NOMO-1 treated with DMSO at 0.1 percent for 48 hours (cell line): ENCODE measurements at regions not wholly inside any gene's neighbourhood (a gene's known extent, or its start where the extent isn't known, plus 50 kb on each side); places are given as distances from the start of the nearest gene placed in this dataset.

Experiments
- DNase-seq: peaks from one replicate; lab custom pipeline; 2025; ENCODE audit not compliant: unreplicated experiment; lab: John Stamatoyannopoulos, UW

DNA sequence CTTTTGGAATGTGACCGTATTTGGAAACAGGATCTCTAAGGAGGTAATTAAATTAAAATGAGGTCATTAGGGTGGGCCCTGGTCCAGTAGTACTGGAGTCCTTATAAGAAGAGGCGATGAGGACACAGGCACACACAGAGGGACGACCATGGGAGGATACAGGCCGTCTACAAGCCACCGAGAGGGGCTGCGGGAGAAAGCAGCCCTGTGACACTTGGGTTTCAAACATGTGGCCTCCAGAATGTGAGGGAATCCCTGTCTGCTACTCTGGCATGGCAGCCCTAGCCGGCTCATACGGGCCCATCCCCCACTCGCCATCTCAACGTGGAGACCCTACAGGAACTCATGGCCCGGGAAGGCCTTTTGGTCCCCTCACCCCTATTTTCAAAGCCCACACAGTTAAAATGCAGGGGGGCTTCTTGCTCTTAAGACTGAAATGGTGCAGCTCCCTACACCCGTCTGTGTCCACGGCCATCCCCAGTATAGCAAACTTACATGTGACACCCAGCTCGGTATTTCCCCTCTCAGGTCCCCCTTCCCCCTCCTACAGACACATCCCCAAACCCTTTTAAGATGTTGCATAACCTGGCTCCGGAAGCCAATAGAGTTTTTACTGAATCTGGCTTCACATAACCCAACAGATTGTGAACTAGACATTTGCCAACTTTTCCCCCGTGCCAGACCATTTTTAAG, 124.1 kb upstream of the TBL1X start:
- DNase-seq, result peak; percentile 90

DNA sequence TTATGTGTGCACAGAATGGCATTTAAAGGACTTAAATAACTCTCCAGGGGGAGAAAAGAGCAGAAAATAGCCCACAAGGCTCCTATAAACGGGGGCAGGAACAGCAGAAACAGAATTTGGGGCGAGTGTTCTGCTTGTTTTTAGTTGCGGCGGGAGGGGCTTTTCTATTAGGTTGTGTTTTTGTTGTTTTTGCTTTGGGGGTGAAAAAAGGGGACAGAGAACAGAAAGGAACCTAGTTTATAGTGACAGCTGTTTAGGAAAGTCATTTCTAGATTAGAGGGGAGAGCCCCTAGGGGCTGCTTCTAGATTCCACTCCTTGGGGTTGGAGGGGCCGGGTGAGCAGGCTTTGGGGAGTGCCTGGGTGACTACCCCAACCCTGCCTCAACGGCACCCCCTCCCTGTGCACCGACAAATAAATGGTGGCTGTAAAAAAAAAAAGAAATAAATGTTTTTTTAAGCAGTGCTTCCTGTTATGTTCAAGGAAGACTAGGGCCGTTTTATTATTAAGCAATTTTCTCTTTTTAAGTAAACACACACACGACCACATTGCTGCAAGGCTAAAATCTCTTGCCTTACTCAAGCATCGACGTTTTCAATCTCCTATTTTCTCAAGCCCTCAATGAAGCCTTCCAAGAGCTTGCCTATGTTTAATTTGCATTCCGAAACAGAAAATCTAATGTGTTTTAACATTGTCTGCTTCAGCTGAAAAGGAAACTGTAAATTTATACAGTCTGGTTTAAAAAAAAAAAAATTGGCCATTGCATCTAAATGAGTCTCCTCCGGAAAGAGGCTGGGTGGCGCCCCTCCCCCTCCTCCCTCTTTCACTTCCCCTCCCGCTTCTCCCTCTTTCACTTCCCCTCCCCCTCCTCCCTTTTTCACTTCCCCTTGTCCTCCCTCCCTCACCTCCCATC, 123.3 kb upstream of the TBL1X start:
- peak; percentile 97 for DNase-seq

DNA sequence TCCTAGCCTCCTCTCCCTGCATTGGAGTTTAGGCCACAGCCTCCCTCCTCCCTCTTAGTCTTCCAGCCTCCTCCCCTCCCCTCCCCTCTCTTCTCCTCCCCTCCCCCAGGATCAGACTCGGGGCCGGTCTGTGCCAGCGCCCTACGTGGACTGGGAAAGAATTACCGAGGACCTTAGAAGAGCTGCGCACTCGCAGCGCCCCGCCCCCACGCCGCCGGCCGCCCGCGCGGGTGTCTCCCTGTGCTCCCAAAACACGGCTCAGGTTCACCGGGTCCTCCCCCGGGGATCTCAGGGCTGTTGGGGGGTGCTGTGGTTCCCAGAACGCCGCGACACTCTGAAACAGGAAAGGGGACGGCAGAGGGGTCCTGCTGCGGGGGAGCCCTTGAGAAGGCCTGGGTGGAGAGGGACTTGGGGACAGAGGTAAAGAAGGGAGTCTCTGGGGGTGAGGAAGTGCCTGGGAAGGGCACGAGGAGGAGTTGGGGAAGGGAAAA, 122.3 kb upstream of the TBL1X start:
- peak; percentile 77 for DNase-seq

DNA sequence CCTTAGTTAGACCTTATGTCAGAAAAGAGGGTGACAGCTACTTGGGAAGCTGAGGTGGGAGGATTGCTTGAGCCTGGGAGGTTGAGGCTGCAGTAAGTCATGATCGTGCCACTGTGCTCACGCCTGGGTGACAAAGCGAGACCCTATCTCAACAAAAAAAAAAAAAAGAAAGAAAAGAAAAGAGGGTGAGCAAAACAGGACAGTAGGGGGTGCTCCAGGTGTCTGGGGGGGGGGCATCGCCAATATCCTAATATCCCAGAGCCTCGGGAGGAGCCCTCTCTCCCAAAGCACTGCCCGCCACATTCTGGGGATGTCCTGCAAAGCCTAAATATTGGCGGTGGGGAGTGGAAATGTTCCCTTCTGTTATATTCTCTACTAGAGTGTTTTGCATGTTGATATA, 120.9 kb upstream of the TBL1X start:
- DNase-seq, result no peak

DNA sequence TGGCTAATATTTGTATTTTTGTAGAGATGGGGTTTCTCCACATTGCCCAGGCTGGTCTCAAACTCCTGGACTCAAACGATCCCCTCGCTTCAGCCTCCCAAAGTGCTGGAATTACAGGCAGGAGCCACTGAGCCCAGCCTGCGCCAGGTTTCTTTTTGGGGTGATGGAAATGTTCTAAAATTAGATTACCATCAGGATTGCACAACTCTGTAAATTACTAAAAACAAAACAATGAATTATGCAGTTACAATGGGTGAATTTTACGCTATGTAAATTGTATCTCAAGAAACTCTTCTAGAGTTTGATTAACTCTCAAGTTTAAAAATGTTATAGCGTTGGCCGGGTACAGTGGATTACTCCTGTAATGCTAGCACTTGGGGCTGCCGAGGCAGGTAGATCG, 118.9 kb upstream of the TBL1X start:
- DNase-seq, result no peak

DNA sequence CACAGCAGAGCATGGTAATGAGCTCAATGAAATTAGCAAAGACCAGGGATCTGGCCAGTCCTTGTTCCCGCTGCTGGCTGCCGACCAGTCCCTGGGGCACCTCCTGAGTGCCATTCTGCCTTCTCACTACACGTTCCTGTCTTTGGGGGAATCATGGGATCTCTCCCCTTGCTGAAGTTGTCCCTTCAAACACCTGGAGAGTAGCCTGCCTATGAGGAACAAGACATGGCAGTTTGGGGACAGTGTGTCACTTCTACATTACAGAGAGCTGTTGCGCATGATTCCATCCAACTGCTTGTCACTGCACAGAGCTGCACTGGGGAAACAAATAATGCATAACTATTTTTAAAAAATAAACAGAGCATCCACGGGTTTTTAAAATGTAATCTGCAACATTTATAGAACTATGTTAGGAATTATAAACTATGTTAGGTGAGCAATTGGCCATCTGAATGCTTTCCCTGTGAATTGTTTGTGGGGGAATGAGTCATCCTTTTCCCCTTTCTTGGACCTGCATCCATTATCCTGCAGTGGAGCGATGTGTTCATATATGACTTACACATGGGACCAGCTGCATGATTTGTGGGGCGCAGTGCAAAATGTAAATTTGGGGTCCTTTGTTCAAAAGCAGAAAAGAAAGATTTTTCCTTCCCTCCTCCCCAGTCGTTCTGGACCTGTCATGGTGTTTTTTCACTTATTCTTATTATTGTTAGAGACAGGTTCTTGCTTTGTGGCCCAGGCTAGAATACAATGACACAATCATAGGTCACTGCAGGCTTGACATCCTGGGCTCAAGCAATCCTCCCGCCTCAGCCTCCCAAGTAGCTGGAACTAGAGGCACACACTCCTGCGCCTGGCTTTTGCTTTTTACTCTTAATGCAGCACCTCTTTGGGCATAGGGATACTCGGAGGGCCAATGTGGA, 115.0 kb upstream of the TBL1X start:
- DNase-seq, result no peak

DNA sequence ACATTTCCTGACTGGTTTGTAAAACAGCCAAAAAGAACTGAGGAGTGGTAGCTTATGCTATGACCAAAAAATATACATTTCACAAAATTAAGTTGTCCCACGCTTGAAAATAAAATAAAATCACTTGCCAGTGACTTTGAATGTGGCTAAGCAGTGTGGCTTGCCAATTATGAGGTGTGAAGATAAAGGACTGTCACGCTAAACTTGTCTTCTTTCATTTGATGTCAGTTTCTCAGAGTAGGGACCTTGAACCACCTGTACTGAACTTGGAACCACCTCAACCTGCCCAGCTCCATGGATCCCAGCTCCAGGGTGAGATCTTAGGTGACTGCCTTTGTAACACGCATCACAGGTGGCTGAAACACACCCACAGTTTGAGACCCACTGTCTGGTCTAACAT, 113.7 kb upstream of the TBL1X start:
- no peak for DNase-seq

DNA sequence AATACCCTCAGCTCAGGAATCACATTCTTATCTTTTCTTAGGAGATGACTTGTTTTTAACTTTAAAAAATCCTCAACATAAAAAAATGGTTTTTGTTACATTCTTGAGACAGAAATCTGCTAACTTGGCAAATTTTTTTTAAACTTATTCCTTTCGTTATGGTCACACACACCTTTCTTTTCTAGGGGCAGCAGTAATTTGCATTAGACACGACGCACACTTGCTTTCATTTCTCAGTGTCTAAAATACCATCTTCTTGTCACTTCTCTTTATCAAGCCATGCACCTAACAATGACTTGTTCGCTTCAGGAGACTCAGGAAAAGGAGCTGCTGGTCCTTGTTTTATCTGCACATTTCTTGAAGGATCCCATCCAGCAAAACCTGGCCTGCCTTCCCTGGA, 112.6 kb upstream of the TBL1X start:
- peak; percentile 75 for DNase-seq

DNA sequence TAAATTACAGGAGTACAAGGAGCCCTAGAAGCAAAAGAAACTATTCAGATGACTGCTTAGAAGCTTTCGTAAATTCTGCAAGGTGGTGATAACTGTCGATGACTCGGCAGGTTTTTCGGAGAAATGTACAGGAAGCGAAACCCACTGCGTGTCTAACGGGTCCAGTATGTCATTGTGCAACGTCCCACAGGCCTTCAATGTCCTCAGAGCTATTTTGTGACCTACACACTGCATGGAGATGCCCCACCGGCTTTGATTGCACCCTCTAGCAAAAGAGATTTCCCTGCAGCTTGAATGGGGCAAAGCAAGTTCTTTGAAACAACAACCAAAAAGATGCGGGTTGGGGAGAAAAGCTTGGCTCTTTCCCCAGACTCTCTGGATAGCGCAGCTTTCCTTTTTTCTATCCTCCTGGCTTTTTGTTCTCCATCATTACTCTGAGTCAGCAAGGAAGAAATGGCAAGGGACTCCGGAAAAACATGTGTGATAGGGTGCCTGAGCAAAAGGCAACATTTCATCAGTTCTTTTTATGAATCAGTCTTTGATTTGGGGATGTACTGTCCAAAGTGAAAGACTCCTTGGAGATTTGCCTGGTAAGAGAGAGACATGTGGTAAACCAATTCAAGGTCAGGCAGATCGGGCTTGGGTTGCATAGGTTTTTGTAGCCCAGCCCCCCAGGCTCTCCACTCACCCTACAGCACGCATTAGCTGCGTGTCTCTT, 112.0 kb upstream of the TBL1X start:
- DNase-seq, result peak; percentile 97

DNA sequence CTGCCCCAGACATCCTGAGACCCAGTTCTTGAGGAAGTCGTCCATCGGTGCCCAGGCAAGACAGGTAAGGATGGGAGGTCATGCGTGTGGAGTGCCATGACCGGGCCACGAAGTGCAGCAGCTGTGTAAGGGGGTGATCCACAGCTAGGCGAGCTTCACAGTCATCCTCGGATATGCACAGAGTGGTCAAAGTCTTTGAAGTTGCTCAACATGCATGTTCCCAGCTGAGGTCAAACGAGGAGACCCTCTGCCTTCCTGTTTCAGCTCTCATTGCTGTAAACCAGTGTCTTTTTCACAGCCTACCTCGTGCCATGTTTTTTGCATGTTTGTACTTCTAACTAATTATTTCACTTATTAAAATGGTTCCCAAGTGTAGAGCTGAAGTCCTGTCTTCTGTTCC, 109.9 kb upstream of the TBL1X start:
- no peak for DNase-seq

DNA sequence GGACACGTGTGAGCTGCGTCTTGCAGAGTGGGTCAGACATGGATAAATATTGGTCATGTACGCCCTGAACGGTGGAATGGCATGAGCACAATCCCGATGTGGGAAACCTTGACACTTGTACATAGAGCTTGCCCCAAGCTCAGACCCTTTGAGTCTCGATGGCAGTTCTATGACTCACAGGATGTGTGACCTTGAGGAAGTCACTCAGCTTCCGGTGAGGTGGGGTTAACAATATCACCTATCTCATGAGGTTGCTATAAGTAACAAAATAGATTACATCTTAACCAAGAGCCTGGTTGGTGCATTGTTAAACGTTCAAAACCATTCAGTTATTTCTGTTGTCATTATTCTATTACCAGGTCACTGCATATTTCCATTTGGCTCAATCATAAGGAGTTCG, 109.1 kb upstream of the TBL1X start:
- DNase-seq, result no peak

DNA sequence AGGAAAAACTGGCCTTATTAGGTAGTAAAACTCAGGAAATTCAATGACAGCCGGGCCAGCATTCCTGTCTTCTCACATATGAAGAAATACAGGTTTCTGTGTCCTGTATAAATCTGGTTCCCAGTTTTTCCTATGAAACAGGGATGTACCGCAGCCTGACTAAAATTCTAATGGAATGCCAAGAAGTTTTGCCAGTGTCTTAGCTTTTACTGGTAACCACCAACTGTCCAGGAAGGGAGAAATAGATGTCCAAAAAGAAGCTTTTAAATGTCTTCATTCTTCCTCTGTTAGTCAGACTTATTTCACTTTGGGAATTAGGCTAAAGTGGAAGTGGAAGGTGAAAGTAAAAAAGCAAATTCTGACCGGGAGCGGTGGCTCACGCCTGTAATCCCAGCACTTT, 108.0 kb upstream of the TBL1X start:
- DNase-seq, result no peak

DNA sequence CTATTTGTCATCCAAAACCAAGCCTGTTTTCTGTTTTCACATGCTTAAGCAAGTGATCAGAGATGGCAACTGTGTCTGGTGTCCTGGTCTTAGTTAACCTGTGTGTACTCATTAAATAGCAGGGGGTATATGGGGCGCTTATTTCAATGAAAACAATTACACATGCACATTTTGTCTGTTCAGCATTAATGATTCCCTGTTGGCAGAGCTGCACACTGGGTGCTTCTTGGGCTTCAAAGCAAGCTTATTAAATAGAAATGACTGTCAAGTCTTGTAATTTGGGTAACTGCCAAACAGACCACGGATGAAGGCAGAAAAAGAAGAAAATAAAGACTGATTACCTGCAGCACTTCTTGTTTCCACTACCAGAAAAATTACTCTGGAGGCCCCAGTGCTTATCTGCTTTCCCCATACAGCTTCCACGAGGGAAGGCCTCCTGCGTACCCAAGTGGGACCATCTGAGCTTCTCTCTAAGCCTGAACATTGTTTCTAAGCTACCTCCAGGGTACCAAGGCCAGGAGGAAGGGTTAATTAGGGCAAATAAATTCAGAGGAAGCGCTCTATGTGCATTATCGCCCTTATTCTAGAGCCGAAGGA, 107.2 kb upstream of the TBL1X start:
- no peak for DNase-seq

DNA sequence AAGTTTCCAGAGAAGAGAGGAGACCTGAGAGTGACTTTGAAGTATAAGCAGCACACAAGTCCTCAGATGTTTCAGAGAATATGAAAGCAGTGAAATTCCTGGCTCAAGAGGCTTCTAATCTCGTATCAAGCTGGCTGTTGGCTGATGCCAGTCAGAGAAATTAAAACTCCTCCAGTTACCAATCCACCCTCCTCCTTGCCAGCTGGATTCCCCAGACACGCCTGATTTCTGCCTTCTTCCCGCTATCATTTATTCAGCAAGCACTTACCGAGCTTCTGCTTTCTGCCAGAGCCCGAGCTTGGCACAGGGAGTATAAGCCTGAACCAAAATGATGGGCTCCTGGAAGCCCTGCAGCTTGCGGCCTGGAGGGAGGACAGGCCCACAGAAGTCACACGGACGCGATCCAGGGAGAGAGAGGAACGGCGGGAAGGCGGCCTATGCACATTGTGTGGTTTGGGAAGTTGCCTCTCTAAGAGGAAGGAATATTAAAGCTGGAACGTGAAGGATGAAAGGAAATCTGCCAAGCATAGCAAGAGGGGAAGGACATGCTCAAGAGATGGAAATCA, 102.4 kb upstream of the TBL1X start:
- no peak for DNase-seq

DNA sequence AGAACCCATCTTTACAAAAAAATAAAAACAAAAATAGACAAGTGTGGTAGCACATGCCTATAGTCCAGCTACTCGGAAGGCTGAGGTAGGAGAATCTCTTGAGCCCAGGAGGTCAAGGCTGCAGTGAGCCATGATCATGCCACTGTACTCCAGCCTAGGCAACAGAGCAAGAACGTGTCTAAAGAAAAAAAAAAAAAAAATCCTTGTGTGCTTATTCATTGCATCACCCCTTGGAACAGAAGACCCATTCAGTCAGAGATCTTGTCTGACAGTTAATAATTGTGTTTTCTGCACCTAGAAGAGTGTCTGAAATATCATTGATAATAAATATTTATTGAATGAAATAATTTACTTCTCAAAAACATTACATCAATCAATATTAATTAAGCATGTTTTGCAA, 97.4 kb upstream of the TBL1X start:
- DNase-seq, result no peak

DNA sequence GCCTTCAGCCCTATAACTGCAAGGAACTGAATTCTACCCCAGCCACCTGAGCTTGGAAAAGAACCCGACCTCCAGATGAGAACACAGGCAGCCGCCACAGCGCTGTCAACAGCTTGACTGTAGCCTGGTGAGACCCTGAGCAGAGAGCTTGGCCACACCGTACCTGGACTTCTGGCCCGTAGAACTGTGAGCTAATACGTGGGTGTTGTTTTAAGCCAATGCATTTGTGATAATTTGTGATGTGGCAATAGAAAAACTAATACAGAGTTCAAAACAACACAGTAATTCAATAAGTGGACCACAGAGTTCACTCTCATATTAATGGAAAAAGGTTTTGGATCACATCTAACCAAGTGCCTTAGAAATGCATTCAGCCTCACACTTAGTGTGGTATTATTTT, 96.6 kb upstream of the TBL1X start:
- no peak for DNase-seq

DNA sequence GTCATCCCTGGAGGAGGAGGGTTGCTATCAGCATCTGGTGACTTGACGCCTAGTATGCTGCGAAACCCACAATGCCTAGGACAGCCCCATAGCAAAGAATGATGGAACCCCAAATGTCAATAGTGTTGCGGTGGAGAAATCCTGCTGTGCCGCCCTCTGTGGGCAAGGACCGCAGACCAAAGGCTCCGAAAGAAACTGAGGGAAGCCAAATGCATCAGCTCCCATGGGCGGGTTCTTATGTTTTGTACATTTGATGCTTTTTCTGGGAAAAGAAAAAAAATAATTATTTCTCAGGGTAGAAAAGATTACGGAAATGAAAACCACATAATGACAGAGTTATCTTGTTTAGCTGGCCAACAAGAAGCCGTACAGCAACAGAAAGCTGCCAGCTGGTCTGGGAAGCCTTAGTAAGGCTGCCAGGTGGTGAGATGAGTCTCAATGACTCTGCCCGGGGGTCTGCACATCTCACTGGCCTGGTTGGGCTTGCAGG, 95.0 kb upstream of the TBL1X start:
- DNase-seq, result no peak

DNA sequence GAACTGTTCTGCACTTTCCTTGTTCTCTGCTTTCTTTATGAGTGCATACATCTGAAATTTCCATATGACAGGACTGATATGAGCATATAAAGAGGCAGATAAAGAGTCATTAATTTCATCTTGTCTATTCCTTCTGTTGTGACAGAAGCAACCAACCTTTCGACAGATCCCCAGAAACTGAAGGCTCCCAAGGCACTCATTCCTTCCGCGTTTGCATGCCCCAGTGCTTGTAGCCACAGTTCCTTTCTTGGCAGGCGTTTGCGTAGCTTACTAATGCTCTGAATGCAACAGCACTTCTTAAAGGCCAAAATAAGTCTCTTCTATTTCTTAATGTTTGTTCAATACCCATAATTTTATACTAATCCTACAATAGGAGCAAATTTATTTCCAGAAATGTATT, 94.0 kb upstream of the TBL1X start:
- DNase-seq, result peak; percentile 49

DNA sequence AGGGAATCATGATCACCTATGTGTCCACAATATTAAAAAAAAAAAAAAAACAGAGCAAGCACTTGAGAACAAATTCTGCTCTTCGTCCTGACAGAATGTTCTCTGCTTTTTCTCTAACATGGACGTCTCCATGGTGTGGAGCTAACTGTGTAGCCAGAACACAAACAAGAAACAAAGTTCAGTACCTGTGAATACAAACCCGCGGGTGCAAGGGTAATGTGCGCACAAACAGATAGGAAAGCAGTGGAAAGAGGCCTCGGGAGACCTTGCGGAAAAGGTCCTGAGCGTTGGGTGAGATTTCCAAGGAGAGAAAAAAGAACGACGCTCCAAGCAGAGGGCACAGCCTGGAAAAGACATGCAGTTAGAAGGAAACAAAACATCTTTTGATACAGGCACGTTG, 92.0 kb upstream of the TBL1X start:
- DNase-seq, result no peak

DNA sequence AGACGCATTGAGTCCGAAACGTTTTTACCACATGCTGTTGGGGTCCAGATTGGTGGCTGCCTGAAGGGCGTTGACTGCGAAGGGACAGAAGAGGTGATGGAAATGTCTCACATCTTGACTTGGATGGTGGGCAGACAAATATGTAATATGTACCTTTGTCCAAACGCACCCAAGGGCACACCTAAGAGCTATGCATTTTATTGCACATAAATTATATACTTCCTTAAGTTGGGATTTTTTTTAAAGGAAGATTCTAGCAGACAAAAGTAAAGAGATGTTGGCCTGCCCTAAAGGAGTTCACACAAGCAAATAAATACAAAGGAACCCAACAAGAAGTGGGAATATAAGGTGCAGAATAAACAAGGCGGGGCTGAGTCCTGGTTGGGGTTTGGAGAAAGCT, 91.1 kb upstream of the TBL1X start:
- DNase-seq, result no peak
